K562 (cell line): ENCODE measurements at regions not wholly inside any gene's neighbourhood (a gene's known extent, or its start where the extent isn't known, plus 50 kb on each side); places are given as distances from the start of the nearest gene placed in this dataset.

Experiments
- ATAC-seq: fragments of 200-7000 bp; cut with Tn5 transposase; 3 replicates; pipeline ENCODE4 v1.9.1; 2020; ENCODE audit warnings: moderate library complexity
- BruUV-seq: library from RNA; stranded (reverse); fragments of 400-500 nt; replicated peaks from 2 replicates; lab custom pipeline; 2021; lab: Mats Ljungman, UMichigan
- CTCF ChIA-PET: fragments of 300-600 bp; formaldehyde crosslinking; extraction: SDS; loops from one replicate; lab custom pipeline; 2021; ENCODE audit warnings: low intra/inter-chr PET ratio; lab: Yijun Ruan, JAX
- POLR2A ChIA-PET: fragments of 300-600, 350-650 bp; sonication (Branson Sonifier 250); formaldehyde crosslinking; extraction: SDS; loops from one replicate; lab custom pipeline; 2021; ENCODE audit warnings: antibody characterized with exemption, inconsistent platforms; lab: Yijun Ruan, JAX
- DNase-seq, 4 experiments: peaks; one replicate each; pipeline versions ENCODE4 v3.0.0 to v3.0.0-alpha.2; 2011 to 2018; ENCODE audit warnings: low spot score in 3 of 4, mixed read lengths in 3 of 4; ENCODE audit errors: extremely low read depth in 1 of 4
- FAIRE-seq: peaks from 2 replicates; lab custom pipeline; 2011; peaks lifted over from hg19 to GRCh38; lab: Jason Lieb, UNC
- H2AFZ ChIP-seq: 2 replicates; pipeline ENCODE4 v1.6.0; 2011; ENCODE audit warnings: low read depth, low read length, control low read depth, inconsistent platforms
- H3K27ac ChIP-seq: fragments of 200-600 bp; 3 replicates; pipeline ENCODE4 v1.8.0; 2011; ENCODE audit warnings: low read depth, mild to moderate bottlenecking, control low read depth, inconsistent platforms, low read length, moderate library complexity, mixed read lengths; ENCODE audit errors: extremely low read depth
- H3K27me3 ChIP-seq, 2 experiments: fragments of 300-600 bp in 1 of 2; 2 replicates in 1 of 2; 3 replicates in 1 of 2; pipeline versions ENCODE4 v1.6.0 to v1.8.0; 2011; ENCODE audit warnings: inconsistent platforms in 2 of 2, low read length in 2 of 2, mild to moderate bottlenecking in 1 of 2, mixed read lengths in 1 of 2, moderate library complexity in 1 of 2; ENCODE audit not compliant: control insufficient read depth in 2 of 2, insufficient read depth in 2 of 2
- H3K36me3 ChIP-seq: fragments of 300-600 bp; 3 replicates; pipeline ENCODE4 v1.8.0; 2011; ENCODE audit warnings: mild to moderate bottlenecking, low read length, inconsistent platforms; ENCODE audit not compliant: control insufficient read depth, insufficient read depth
- H3K4me1 ChIP-seq, 2 experiments: fragments of 200-600 bp in 1 of 2; replicated peaks in 1 of 2; 2 replicates in 1 of 2; 3 replicates in 1 of 2; pipeline versions ENCODE4 v1.5.1 to v1.8.0; 2011; ENCODE audit warnings: inconsistent platforms in 2 of 2, low read length in 2 of 2, mild to moderate bottlenecking in 1 of 2, mixed read lengths in 1 of 2, moderate library complexity in 1 of 2; ENCODE audit not compliant: control insufficient read depth in 2 of 2, insufficient read depth in 2 of 2
- H3K4me2 ChIP-seq: 2 replicates; pipeline ENCODE4 v1.6.1; 2011; ENCODE audit warnings: low read length, control low read depth, inconsistent platforms, mixed read lengths; ENCODE audit not compliant: insufficient read depth
- H3K4me3 ChIP-seq: fragments of 200-600 bp; sonication (generic), shearing (Covaris generic); 2 replicates; pipeline ENCODE4 v1.5.1; 2016; ENCODE audit warnings: control low read depth, inconsistent platforms
- H3K79me2 ChIP-seq: fragments of 200-600 bp; 3 replicates; pipeline ENCODE4 v1.8.0; 2011; ENCODE audit warnings: low read length, inconsistent platforms; ENCODE audit not compliant: control insufficient read depth, insufficient read depth
- H3K9ac ChIP-seq, 2 experiments: 2 replicates each; pipeline versions ENCODE4 v1.6.0 to v1.6.1; 2011; ENCODE audit warnings: low read depth in 2 of 2, low read length in 2 of 2, control low read depth in 1 of 2, inconsistent platforms in 1 of 2, mild to moderate bottlenecking in 1 of 2, mixed read lengths in 1 of 2; ENCODE audit not compliant: insufficient read depth in 1 of 2
- H3K9me1 ChIP-seq: one replicate; pipeline ENCODE4 v1.6.0; 2011; ENCODE audit warnings: inconsistent platforms, mild to moderate bottlenecking, low read length, moderate library complexity; ENCODE audit not compliant: control insufficient read depth, insufficient read depth
- H3K9me3 ChIP-seq: replicated peaks from 2 replicates; pipeline ENCODE4 v1.5.1; 2011; ENCODE audit warnings: low read depth, low read length, inconsistent platforms; ENCODE audit not compliant: control insufficient read depth, insufficient read depth
- H4K20me1 ChIP-seq: replicated peaks from 2 replicates; pipeline ENCODE4 v1.6.1; 2011; ENCODE audit warnings: low read length, inconsistent platforms, mixed read lengths; ENCODE audit not compliant: control insufficient read depth, insufficient read depth
- BCOR ChIP-seq: fragments of 450-650 bp; IDR thresholded peaks from 2 replicates; pipeline ENCODE4 v1.6.1; 2016
- DIDO1 ChIP-seq: fragments of 450-650 bp; IDR thresholded peaks from 2 replicates; pipeline ENCODE4 v1.6.1; 2016; ENCODE audit warnings: low read depth, missing biosample characterization, missing genetic modification characterization
- MCM7 ChIP-seq, 2 experiments: fragments of 450-650 bp; IDR thresholded peaks; 2 replicates each; pipeline ENCODE4 v1.6.1; 2016 to 2018
- NR3C1 ChIP-seq: sonication (generic); formaldehyde crosslinking; IDR thresholded peaks from 2 replicates; pipeline ENCODE4 v1.8.1; 2022; ENCODE audit warnings: missing genetic modification reagents
- RBM14 ChIP-seq: fragments of 200-400 bp; formaldehyde crosslinking; IDR thresholded peaks from 2 replicates; pipeline ENCODE4 v1.6.1; 2018; ENCODE audit warnings: low read depth, mild to moderate bottlenecking, low read length, moderate library complexity, borderline replicate concordance; ENCODE audit not compliant: insufficient read depth
- SRSF3 ChIP-seq: fragments of 200-400 bp; formaldehyde crosslinking; IDR thresholded peaks from 2 replicates; pipeline ENCODE4 v1.6.1; 2016; ENCODE audit warnings: mild to moderate bottlenecking, low read length, moderate library complexity; ENCODE audit not compliant: insufficient read depth
- TCF7 ChIP-seq: sonication (generic); IDR thresholded peaks from 2 replicates; pipeline ENCODE4 v1.6.1; 2016; ENCODE audit warnings: antibody characterized with exemption, borderline replicate concordance
- UBTF ChIP-seq, 2 experiments: IDR thresholded peaks; 2 replicates each; pipeline ENCODE4 v1.6.1; 2012; ENCODE audit warnings: improper control_type of control experiment in 2 of 2, low read depth in 2 of 2, low read length in 2 of 2, borderline replicate concordance in 1 of 2
- ZNF592 ChIP-seq: fragments of 450-650 bp; IDR thresholded peaks from 2 replicates; pipeline ENCODE4 v1.6.1; 2017; ENCODE audit warnings: antibody characterized with exemption, mild to moderate bottlenecking
- WGBS: fragments of 100-300 bp; shearing (Covaris generic); methylation state at CpG from one replicate; pipeline ENCODE4 v1.1.6; 2016; ENCODE audit warnings: low coverage, mixed read lengths; ENCODE audit not compliant: insufficient coverage; ENCODE audit errors: missing lambda C conversion rate; 5-methylcytosine and 5-hydroxymethylcytosine counted together
- in situ Hi-C: fragments of 300-500 bp; cut with MboI; formaldehyde crosslinking; loops from 4 replicates; pipeline ENCODE4 v1.15.0; 2018; ENCODE audit warnings: inconsistent platforms, mixed read lengths
- intact Hi-C: fragments of 100-400 bp; cut with micrococcal nuclease; formaldehyde crosslinking; loops from 2 replicates; pipeline ENCODE4 v1.14.2; 2022

GRCh38 chr11:128299132-128299726 lies 288.1 kb downstream of the ETS1 start (continued):
- TF ChIP-seq NR3C1 (CRISPR knock-in tag) = no peak

GRCh38 chr11:128298271-128298670 lies 289.1 kb downstream of the ETS1 start:
- H3K4me3 ChIP-seq = no peak overlapping the region
- ChIA-PET POLR2A (no interaction called here), CTCF (no interaction called here)
- TF ChIP-seq DIDO1 = no peak
- TF ChIP-seq BCOR = no peak
- TF ChIP-seq TCF7 = no peak
- no peak for TF ChIP-seq UBTF (IDR thresholded peaks at IDR 0.05; ENCODE audit: borderline replicate concordance in 1 of 2, low read depth in 2 of 2, low read length in 2 of 2)
- no peak for TF ChIP-seq SRSF3
- no peak for TF ChIP-seq ZNF592
- no peak for TF ChIP-seq RBM14
- TF ChIP-seq MCM7 (IDR thresholded peaks at IDR 0.05) = no peak
- 0% methylated on average over 2 of the region's 2 CpGs for WGBS
- no peaks in the 10 kb centered on the region for H3K36me3 ChIP-seq
- H2AFZ ChIP-seq = no peak overlapping the region
- ATAC-seq (no peak), DNase-seq (no peak), FAIRE-seq (no peak)
- no peaks in the 10 kb centered on the region for H3K9me1 ChIP-seq
- intact Hi-C loops (no loop called here), in situ Hi-C loops (no loop called here)
- no peak overlapping the region for H3K4me2 ChIP-seq
- no peaks in the 10 kb centered on the region for H3K27me3 ChIP-seq
- H3K9ac ChIP-seq = no peak overlapping the region
- H3K4me1 ChIP-seq = no peaks in the 10 kb centered on the region
- H3K9me3 ChIP-seq = no peaks in the 10 kb centered on the region
- H3K79me2 ChIP-seq = no peaks in the 10 kb centered on the region
- no peaks in the 10 kb centered on the region for H4K20me1 ChIP-seq
- H3K27ac ChIP-seq = no peak overlapping the region
- no TSS peak for BruUV-seq
